ENCODE measurements at regions not wholly inside any gene's neighbourhood (a gene's known extent, or its start where the extent isn't known, plus 50 kb on each side); places are given as distances from the start of the nearest gene placed in this dataset.

- ATAC-seq (ENCODE audit: low FRiP score) (no peak), DNase-seq (ENCODE audit: low spot score) (no peak)
- TF ChIP-seq CTCF (IDR thresholded peaks at IDR 0.05) = no peak
These were observed 107.4 kb upstream of the ANKFN1 start for GRCh38 chr17:56045872-56046271.

GRCh38 chr17:56047331-56047730 is 105.9 kb upstream of the ANKFN1 start:
- TF ChIP-seq CTCF (IDR thresholded peaks at IDR 0.05) = no peak
- ATAC-seq (ENCODE audit: low FRiP score) (no peak), DNase-seq (ENCODE audit: low spot score) (no peak)

GRCh38 chr17:56057869-56058268 is 95.4 kb upstream of the ANKFN1 start:
- ATAC-seq (ENCODE audit: low FRiP score) (no peak), DNase-seq (ENCODE audit: low spot score) (no peak)
- no peak for TF ChIP-seq CTCF (IDR thresholded peaks at IDR 0.05)

GRCh38 chr17:56064506-56064905 is 88.8 kb upstream of the ANKFN1 start:
- no peak for TF ChIP-seq CTCF (IDR thresholded peaks at IDR 0.05)
- no peak for ATAC-seq (ENCODE audit: low FRiP score)
- DNase-seq (ENCODE audit: low spot score) = no peak

GRCh38 chr17:56074361-56074890 is 78.8 kb upstream of the ANKFN1 start:
- TF ChIP-seq CTCF (IDR thresholded peaks at IDR 0.05) = no peak
- no peak for ATAC-seq (ENCODE audit: low FRiP score)

GRCh38 chr17:56076980-56077379 is 76.3 kb upstream of the ANKFN1 start:
- DNase-seq (ENCODE audit: low spot score) = no peak
- no peak for TF ChIP-seq CTCF (IDR thresholded peaks at IDR 0.05)
- no peak for ATAC-seq (ENCODE audit: low FRiP score)

More at GRCh38 chr17:56074361-56074890, 78.8 kb upstream of the ANKFN1 start:
- no peak for DNase-seq (ENCODE audit: low spot score)

- no peak for ATAC-seq (ENCODE audit: low FRiP score)
- no peak for TF ChIP-seq CTCF (IDR thresholded peaks at IDR 0.05)
- no peak for DNase-seq (ENCODE audit: low spot score)
These were observed 69.8 kb upstream of the ANKFN1 start for GRCh38 chr17:56083475-56083874.
